ENCODE measurements at regions not wholly inside any gene's neighbourhood (a gene's known extent, or its start where the extent isn't known, plus 50 kb on each side); places are given as distances from the start of the nearest gene placed in this dataset.

DNA sequence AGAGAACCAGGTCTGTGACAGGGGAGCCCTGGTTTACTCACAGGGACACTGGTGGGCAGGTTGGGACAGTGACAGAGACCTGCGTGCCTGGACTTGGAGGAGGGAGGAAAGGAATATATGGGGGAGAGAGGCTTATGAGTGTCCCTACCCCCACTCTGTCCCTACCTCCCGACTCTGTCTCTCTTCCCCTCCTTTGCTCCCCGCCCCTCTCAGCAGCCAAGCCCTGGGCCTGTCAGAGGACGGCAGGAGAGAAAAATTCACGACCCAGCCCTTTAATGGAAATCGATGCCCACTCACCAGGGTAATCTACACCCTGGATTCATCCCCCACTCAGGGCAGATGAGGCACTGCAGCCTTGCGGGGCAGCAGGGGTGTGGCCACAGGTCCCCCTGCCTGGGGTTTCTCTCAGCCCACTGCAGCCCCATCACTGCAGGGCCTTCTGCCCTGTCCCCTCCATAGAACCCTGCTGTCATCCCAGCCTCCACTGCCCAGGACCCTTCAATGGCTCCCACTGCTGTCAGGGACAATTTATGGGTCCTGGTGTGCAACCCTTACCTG lies 135.9 kb upstream of the LINGO1 start:
- TF ChIP-seq CTCF (IDR thresholded peaks at IDR 0.05), result no peak
- no peak overlapping the region for H3K4me3 ChIP-seq
- DNase-seq (no peak), ATAC-seq (no peak)
- no peak overlapping the region for H3K27ac ChIP-seq
- H3K36me3 ChIP-seq, result no peaks in the 10 kb centered on the region
- peaks cover 18% of the 10 kb centered on the region for H3K27me3 ChIP-seq
- no peaks in the 10 kb centered on the region for H3K4me1 ChIP-seq
- H3K9me3 ChIP-seq, result no peaks in the 10 kb centered on the region
- intact Hi-C loops (cut with DNase I), result no loop called here

- Histone ChIP-seq H3K9me3 (no peaks in the 10 kb centered on the region), H3K27me3 (peaks cover 23% of the 10 kb centered on the region), H3K4me3 (no peak overlapping the region), H3K4me1 (no peaks in the 10 kb centered on the region), H3K27ac (no peak overlapping the region), H3K36me3 (no peaks in the 10 kb centered on the region)
- DNase-seq (no peak), ATAC-seq (no peak)
- intact Hi-C loops (cut with DNase I), result no loop called here
- no peak for TF ChIP-seq CTCF (IDR thresholded peaks at IDR 0.05)
Observed at GRCh38 chr15:77768107-77768506, 135.4 kb upstream of the LINGO1 start.

GRCh38 chr15:77764095-77764494 lies 131.4 kb upstream of the LINGO1 start:
- no peak for DNase-seq
- Histone ChIP-seq H3K36me3 (no peaks in the 10 kb centered on the region), H3K4me1 (no peaks in the 10 kb centered on the region), H3K4me3 (no peak overlapping the region), H3K27ac (no peak overlapping the region), H3K9me3 (no peaks in the 10 kb centered on the region), H3K27me3 (peaks cover 24% of the 10 kb centered on the region)
- intact Hi-C loops (cut with DNase I), result no loop called here
- no peak for ATAC-seq
- TF ChIP-seq CTCF (IDR thresholded peaks at IDR 0.05), result no peak

DNA sequence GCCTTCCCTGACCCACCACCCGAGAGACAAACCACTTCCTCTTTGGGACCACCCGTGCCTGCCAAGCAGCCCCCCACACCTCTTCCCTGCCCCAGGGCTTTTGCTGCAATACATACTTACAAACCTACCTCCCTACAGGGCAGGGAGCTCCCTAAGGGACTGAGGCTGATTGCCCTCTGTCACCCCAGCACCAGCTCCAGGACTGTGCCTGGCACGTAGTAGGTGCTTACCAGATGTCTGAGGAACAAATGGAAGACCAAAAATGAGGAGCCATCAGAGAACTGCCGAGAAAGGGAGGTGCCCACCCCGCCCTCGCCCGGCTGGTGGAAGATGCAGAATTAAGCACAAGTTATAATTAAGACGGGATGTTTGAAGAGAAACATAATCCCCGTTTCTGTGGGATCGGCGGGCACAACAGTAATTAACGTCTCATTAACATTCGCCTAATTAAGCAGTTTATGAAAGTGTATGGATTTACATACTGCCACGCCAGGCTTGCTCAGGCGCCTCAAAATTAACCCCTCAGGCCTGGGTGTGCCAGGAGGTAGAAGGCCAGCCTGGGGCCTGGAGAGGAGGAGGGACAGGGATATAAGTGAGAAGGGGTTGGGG lies 130.1 kb upstream of the LINGO1 start:
- Histone ChIP-seq H3K27me3 (peaks cover 24% of the 10 kb centered on the region), H3K9me3 (no peaks in the 10 kb centered on the region), H3K36me3 (no peaks in the 10 kb centered on the region), H3K4me1 (no peaks in the 10 kb centered on the region), H3K27ac (no peak overlapping the region), H3K4me3 (no peak overlapping the region)
- DNase-seq, result no peak
- TF ChIP-seq CTCF (IDR thresholded peaks at IDR 0.05), result no peak
- intact Hi-C loops (cut with DNase I), result no loop called here
- ATAC-seq, result no peak

DNA sequence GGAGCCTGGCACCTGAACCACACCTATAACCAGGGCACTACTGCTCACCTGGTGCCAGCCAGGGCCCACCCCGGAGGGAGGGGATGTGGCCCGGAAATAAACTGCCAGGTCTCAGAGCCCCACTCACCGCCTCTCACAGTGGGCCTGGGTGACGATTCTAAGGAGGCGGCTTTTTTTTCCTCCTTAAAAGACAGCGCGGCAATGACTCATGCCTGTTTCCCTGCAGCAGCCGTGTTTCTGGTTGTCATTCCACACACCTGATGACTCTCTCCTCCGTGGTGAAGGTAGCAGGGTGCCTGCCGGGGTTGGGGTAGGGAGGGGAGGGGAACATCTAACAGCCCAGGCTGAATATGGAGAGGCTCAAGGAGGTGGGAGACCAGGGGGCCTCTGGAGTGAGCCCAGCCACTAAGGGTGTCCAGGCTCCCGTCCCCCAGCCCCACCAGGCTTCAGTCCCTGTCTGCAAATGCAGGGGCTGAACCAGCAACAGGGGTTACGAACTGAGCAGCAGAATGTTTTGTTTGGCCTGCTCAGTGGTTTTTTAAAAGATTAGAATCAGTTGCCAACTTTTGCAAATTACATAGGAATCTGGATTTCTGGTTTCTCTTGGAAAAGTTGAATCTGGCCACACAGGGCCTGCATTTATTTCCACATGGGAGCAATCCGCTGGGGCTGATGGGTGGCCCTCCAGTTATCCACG lies 127.3 kb upstream of the LINGO1 start:
- TF ChIP-seq CTCF (IDR thresholded peaks at IDR 0.05), result no peak
- no peaks in the 10 kb centered on the region for H3K9me3 ChIP-seq
- H3K36me3 ChIP-seq, result no peaks in the 10 kb centered on the region
- intact Hi-C loops (cut with DNase I), result no loop called here
- no peak for DNase-seq
- no peak overlapping the region for H3K4me3 ChIP-seq
- no peak for ATAC-seq
- peaks cover 16% of the 10 kb centered on the region for H3K27me3 ChIP-seq
- H3K27ac ChIP-seq, result no peak overlapping the region
- no peaks in the 10 kb centered on the region for H3K4me1 ChIP-seq
